NCI-H2227 treated with DMSO at 0.1 percent for 48 hours (cell line): ENCODE measurements at regions not wholly inside any gene's neighbourhood (a gene's known extent, or its start where the extent isn't known, plus 50 kb on each side); places are given as distances from the start of the nearest gene placed in this dataset.
"Not testable (repeated sequence)": the region's sequence is repeated elsewhere in the genome, so short reads cannot be mapped to it uniquely, and the experiment has no call there.

Source experiments
- DNase-seq: peaks from one replicate; lab custom pipeline; 2025; lab: John Stamatoyannopoulos, UW

DNA sequence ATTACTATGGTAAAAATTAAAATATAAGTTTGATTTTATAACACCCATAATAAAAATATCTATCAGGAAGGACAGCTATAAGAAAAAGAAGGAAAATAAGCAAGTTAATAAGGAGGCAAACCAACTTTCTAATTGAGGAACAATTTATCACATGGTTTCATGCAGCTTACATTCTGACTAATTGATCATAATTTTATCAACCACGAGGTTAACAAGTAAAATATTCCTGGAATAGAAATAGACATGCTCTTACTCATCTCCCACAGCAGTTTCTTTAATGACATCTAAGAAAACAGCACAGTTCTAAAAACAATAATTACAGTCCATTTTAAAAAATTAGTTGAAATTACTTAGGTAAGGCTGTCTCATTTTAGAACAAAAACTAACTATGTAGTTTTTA lies 130.8 kb upstream of the KRR1 start:
- DNase-seq = no peak

DNA sequence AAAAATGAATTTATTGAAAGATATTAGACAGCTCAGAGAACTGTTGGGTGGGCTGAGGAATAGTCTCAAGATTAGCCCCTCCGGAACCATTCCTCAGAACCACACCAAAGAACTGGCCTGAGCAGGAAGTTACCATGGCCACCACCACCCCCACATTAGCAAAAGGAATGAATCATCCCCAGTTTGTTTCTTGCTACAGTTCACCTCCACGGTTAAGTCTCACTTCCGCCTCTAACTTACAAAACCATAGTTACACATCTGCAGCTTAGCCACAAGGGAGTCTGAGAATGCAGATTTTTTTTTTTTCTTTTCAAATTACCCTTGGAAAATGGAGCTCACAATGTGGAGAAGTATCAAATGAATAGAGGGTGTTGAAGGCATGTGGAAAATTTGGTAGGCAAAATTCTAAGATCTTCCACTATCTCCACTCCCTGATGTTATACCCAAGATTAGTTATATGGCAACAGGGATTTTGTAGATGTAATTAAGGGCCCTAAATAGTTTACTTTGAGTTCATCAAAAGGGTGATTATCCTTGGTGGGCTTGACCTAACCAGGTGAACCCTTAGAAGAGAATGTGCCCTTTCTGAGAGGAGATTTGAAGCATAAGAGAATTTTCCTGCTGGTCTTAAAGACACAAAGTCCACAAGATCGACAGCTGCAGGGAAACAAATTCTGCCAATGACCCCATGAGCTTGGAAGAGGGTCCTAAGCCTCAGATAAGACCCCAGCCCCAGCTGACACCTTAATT lies 129.8 kb upstream of the KRR1 start:
- DNase-seq = no peak

DNA sequence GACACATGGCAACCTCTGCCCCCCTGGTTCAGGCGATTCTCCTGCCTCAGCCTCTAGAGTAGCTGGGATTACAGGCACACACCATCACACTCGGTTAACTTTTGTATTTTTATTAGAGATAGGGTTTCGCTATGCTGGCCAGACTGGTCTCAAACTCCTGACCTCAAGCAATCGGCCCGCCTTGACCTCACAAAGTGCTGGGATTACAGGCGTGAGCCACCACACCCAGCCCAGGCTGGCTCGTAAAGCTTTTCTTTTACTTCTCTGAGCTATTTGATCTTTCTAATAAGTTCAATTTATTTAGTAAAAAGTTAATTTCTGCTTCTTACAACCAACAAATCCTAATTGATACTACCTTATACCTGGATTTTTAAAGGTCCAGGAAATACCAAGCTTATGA lies 127.4 kb upstream of the KRR1 start:
- DNase-seq = no peak

DNA sequence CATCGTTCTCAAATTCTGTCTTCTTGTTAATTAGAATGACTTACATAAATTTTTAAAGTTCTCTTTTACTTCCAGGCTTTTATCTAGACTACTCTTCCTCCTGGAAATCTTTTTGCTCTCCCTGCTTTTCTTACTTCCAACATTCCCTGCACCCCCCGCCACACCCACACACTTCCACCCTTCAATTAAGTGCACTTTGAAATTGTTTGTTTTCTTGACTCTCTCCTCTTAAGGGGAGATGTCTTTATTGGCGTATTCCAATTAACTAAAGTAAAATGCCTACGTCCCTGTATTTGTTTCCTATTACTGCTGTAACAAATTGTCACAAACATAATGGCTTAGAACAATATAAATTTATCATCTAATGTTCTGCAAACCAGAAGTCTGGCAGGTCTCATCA lies 125.2 kb upstream of the KRR1 start:
- no peak for DNase-seq

DNA sequence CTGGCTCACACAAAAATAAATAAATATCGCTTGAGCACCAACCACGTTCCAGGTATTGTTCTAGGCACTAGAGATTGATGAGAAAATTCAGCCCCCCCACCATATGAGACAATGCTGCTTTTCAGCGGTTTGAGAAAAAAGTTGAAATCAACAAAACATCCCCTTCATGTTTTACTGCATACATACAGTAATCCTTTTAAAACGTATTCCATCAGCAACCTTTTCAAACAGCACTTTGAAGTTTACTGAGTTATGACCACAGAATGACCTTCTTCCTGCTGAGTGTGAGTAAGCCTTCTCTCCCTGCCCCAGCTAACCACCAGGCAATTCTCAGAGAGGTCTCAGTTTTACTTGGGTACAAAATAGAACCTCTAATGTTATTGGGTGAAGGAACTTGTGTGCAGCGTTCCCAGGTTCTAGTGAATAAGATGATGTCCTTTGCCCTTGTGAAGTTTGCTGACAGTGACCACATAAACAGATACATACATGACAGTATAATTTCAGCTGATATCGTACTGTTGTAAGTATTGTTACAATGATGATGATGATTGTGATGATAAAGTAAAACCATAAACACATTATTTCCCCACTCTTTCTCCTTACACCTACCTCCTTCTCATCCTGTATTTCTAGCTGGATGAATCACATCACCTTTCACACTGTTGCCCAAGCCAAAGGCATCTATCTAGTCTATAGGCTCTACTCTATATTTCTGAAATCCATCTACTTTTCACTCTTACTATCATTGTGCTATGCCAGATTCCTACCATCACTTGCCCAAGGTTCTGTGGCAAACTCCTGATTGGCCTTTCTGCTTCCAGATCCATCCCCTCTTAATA lies 124.4 kb upstream of the KRR1 start:
- no peak for DNase-seq

DNA sequence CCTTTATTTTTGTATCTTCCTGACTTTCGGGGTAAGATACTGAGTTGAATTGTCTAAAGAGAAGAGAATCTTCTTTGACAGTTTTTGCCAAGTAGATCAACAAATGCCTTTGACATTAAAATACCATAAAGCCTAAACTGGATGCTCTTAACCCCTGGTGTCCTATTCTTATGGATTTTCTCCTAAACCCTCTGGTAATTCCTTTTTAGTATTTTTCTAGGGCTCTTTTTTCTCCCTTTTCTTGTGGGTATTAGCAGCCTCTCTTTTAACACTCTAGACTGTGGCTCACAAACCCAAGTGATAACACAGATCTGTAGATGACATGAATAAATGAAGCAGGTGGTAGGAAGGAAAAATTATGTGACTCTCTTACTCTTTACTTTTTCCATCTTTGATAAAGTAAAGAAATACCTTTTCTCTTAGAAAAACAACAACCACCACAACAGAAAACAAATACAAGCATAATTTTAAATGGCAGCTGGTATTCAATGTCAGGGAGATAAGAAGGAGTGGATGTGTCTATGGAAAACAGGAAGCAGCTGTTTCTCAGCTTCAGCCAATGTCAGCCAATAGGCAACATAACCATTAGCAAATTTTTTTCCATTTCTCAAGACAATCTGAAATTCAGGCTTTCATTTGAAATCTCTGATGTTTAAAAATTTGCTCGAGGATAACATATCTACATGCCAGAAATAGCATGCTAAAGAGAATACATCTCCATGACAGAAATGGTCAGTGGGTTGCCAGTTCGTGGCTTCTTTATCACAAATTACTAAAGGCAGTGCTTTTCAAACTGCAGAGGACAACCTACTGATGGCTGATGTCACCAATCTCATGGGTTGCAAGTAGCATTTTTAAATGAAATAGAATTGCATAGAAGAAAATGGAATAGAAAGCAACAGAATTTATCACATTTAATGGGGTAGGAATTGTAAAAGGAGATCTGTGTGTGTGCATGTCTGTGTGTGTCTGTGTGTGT lies 123.1 kb upstream of the KRR1 start:
- DNase-seq = no peak

DNA sequence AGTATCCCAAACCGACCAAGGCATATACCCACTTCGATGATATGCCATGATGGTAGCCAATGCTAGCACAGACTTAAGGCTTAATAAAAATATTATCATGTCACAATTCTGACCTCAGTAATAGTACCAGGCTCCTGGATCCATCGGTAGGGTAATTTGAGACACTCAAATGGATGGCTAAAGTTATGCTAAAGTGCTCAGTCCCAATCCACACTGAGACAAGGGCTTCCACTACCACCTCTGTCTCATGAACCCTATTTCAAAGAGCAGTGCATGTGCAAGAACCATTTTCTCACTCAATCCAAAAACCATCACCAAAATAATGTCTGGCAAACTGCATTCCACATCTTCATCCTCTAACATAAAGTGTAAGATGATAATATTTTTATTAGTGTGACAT lies 122.4 kb upstream of the KRR1 start:
- no peak for DNase-seq

DNA sequence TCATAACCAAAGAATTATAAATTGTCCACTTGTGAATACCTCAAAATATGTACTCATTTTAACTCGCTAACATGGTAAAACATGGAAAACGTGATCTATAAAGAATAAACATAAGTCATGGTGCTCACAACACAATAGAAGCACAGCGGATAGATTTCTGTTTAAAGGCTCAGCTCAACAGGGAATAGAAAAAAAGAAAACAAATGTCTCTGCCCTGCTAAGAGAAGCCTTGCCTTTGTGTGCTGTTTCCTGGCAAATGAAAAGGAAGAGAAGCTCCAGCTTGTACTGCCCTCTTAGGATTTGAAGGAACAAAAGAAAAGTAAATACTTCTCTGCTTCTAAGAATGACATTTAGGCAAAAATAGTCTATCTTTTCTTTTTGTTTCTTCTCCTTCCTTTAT lies 121.0 kb upstream of the KRR1 start:
- DNase-seq = no peak

DNA sequence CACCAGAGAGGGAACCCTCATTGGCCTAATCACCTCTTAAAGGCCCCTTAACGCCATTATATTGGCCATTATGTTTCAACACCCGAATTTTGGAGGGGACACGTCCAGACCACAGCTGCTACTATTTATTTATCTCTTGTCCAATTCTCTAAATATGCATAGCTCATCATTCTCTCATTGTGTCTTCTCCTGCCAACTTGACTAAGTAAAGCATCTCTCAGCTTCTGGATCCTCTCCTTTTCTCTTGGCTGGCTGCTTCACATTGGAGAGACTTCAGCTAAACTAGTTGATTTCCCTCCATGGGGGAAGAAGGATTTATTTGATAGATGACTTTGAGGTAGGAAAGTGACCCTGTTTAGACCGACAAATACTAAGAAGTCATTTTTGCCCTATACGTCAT lies 120.4 kb upstream of the KRR1 start:
- DNase-seq = no peak

DNA sequence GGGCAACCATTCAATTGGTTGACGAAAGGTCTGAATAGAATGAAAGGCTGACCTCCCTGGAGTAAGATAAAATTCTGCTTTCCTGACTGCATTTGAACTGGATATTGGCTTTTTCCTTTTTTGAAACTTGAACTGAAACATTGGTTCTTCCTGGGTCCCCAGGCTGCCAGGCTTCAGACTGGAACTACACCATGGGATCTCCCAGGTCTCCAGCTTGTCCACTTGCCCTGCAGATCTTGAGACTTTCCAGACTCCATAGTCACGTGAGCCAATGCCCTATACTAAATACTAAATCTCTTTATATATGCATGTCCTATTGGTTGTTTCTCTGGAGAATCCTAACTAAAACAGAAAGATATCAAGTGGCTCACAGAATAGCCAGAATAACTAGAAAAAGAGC lies 118.7 kb upstream of the KRR1 start:
- no peak for DNase-seq

DNA sequence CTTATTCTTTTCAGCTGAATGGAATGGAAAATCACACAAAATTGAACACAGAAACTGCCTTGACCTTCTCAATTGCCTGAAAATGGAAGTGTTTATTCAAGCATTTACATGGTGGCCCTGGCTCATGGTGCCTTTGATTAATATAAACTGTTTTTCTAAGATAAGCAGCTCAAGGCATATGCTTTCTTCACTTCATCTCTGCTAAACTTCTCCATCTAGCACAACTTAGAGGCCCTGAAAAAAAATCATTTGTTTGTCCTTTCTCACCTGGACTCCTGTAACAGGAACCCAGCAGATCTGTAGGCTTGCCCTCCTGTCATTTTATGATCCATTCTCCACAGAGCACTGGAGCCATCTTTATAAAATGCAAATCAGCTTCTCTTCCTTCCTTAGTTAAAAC lies 117.5 kb upstream of the KRR1 start:
- DNase-seq = no peak

DNA sequence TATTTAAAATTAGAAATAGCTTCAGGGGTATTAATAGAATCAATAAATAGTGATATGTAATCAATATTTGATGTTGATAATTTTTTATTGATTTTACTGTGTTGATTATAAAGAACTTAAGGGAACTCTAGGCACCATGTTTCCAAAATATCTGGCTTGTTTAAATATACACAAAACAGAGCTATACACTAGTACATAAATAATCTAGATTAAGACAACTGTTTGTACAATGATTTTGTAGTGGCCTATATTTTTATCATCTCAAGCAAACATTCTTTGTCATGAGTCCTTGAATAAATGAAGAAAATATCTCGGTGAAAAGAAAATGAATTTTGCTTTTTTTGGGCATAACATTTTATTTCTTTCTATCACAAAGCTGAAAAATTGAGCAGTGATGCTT lies 117.1 kb upstream of the KRR1 start:
- no peak for DNase-seq

DNA sequence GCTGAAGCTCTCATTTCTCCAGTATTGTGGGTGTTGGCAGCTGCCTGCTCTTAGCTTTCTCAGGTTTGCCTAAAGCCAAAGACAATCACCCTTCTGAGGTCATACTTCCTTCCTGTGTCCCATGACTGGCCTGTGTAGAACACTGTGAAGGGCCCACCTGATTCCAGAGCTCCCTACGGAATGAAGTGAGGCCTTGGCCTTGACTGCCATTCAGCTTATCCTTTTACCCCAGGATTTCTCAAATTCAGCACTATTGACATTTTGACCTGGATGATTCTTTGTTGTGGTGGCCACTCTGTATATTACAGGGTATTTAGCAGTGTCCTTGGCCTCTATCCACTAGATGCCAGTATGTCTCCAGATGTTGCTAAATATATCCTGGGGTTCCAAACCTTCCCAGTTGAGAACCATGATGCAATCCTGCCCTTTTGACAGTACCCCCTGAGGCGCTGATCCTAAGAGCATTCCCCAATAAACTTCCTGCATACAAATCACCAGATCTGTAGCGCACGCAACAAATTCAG lies 112.3 kb upstream of the KRR1 start:
- DNase-seq = no peak

DNA sequence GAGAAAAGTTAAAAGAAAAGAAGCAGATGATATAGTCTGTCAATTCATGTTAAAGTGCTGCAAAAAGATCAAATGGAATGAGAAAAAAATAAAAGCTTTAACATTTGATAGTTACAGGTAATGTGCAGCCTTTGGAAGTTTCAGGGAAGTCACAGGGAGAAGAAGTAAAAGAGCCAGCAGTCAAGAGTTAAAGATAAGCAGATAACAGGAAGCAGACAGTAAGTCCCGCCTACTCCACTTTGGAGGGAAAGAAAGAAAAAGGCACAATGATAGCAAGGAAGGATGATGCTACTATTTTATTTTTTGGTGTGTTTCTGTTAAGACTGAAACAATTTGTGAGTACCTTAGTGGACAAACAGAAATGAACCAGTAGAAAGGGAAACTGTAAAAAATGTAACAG lies 111.1 kb upstream of the KRR1 start:
- DNase-seq = no peak

DNA sequence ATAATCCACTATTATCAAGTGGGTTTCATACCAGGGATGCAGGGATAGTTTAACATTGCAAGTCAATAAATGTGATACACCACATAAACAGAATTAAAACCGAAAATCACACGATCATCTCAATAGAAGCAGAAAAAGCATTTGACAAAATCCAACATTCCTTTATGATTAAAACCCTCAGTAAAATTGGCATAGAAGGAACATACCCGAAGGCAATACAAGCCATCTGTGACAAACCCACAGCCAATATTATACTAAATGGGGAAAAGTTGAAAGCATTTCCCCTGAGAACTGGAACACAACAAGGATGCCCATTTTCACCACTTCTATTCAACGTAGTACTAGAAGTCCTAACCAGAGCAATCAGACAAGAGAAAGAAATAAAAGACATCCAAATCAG lies 103.0 kb upstream of the KRR1 start:
- not testable (repeated sequence) for DNase-seq

DNA sequence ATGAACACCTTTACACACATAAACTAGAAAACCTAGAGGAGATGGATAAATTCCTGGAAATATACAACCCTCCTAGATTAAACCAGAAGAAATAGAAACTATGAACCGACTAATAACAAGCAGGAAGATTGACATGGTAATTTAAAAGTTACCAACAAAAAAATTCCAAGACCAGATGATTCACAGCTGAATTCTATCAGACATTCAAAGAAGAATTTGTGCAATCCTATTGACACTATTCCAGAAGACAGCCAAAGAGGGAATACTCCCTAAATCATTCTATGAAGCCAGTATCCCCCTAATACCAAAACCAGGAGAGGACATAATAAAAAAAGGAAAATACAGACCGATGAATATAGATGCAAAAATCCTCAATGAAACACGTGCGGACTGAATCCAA lies 102.6 kb upstream of the KRR1 start:
- DNase-seq = no peak

DNA sequence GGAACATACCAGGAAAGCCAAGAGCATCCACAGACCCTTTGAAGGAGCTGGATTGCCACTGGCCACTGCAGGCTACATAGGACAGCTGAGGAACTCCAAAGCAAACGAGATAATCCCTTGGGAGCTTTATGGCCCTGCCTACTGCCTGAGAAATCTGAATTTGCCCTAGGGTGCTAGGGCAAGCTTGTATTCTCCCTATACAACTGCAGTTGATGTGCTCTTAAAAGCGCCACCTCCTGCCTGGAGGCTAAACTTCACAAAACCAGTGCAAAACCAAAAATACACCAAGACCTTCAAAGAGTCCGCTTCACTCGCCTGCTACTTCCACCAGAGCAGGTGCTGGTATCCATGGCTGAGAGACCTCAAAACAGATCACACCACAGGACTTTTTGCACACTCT lies 99.6 kb upstream of the KRR1 start:
- DNase-seq = no peak

DNA sequence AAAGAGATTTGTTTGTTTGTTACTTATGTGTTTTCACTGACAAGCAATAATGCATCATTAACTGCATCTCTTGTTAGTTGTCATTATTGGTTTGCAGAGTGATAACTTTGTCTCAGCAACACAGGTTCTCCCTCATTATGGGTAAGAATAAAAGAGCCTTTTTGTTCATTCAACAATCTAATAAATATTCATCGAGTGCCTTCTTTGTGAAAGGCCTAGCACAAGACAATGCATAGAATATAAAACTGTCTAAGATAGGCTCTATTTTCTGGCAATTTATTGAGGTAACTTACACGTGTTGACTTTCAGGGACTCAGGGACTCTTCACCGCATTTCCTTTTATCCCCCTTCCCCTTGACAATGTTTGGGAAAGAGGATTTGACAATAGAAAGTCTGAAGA lies 95.5 kb upstream of the KRR1 start:
- DNase-seq = no peak

DNA sequence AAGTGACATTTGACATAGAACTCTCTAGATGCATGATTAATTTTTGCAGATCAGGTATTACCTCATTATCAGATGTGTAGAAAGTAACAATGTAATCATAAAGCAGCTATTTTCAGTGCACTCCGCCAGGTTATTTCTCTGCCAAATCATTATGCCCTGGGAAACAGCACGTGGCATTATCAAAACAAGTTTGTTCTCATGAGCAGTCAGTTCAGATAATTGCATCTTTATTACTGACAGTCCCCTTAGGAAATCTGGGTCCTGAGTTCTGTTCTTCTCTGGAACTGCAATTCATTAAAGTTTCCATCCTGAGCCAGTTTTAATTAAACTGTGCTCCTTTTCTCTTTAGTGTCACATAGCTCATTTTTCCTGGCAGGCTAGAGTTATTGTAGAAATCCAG lies 94.7 kb upstream of the KRR1 start:
- DNase-seq = no peak

DNA sequence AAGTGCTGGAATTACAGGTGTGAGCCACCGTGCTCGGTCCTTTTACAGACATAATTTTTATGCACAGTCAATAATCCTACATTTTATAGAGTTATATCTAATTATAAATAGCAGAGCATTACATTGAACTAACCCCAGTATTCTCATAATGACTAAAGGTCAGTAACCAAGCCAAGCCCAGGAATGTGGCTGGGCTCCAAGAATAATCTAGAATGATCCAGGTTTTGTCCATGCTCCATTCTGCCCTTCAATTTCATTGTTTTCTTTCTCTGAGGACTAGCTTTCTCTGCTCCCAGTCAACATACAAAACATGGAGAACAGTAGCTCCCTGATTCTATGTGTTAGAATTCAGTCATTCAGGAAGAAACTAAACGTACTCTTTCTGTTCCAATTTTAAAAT lies 92.1 kb upstream of the KRR1 start:
- DNase-seq = no peak

DNA sequence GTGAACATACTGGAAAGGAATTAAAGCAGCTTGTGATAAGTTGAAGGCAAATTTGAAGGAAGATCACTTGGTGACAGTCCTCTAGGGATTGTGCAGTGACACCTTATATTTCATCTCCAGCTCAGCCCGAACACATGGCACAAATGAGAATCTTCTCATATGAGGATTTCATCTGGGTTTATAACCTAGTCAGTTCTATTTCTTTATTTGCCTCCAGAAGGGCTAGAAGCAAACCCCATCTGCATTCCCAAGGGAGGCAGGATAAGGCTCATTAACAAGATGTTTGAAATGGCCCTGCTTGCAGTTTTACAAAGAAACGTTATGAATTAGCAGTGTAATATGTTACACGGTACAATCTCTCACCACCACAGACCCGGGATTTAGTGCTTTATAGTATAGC lies 90.7 kb upstream of the KRR1 start:
- DNase-seq = no peak

DNA sequence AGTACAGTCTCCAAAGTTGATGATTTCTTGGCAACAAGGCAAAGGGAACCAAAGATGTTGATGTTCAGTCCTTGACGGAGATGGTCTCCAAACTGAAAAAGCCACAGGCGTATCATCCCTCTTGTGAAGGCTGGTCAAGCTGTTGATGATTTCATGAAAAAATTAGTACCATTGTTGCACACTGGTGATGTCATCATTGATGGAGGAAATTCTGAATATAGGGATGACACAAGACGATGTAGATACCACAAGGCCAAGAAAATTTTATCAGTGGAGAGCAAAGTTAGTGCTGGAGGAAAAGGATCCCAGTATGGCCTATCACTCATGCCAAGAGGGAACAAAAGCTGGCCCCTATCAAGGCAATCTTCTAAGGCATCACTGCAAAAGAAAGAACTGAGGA lies 88.7 kb upstream of the KRR1 start:
- no peak for DNase-seq
